Stimulated activated CD8-positive, alpha-beta memory T cell treated with anti-CD3 and anti-CD28 coated beads, Interleukin-2, amount 100 ng/mL, for 48 hours (primary cell): ENCODE measurements at regions not wholly inside any gene's neighbourhood (a gene's known extent, or its start where the extent isn't known, plus 50 kb on each side); places are given as distances from the start of the nearest gene placed in this dataset.
"Not testable (repeated sequence)": the region's sequence is repeated elsewhere in the genome, so short reads cannot be mapped to it uniquely, and the experiment has no call there.

Source experiments
- DNase-seq, 2 donors: peaks; one replicate each; pipeline ENCODE4 v3.0.0-alpha.2; 2020; ENCODE audit warnings: low read depth in 2 of 2

- DNase-seq = no peak
These were observed 1053.7 kb upstream of the SPRY2 start for GRCh38 chr13:81394640-81395039.

DNA sequence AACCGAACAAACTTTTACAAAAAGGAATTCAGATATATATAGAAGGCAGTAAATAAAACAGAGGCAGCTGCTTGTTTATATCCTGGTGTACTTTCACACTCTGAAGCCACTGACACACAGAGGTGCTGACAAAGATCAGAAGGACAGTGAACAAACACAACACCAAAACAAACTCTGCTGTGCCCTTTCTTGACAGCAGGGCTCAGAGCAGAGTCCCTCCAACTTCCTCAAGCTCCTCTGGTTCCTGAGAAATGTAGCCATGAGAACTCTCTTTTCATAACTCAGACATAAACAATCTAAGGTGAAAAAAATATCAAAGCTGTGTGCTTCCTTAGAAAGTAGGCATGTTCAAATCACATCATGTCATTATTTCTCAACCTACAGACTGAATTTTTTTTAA is 1052.8 kb upstream of the SPRY2 start:
- no peak for DNase-seq

DNA sequence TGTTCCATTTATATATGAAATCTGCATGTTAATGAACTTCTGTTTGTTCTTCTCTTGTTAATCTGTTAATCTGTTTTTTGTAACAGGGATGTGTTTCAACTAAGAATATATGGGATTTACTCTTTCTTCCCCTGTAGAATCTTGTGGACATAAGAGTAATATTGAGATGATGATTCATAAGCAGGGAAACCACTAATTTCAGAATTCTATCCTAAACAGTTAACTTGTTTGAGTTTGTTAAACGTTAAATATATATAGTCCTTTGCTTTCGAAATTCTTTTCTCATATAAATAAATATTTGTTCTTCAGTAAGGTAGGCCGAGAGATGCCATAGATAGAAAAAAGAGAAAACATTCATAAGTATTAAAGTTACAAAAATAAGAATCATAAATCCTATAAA is 1052.2 kb upstream of the SPRY2 start:
- DNase-seq = no peak

GRCh38 chr13:81388400-81388799 is 1047.5 kb upstream of the SPRY2 start:
- DNase-seq = no peak

- no peak for DNase-seq
These were observed 1042.5 kb upstream of the SPRY2 start for GRCh38 chr13:81383444-81383843.

DNA sequence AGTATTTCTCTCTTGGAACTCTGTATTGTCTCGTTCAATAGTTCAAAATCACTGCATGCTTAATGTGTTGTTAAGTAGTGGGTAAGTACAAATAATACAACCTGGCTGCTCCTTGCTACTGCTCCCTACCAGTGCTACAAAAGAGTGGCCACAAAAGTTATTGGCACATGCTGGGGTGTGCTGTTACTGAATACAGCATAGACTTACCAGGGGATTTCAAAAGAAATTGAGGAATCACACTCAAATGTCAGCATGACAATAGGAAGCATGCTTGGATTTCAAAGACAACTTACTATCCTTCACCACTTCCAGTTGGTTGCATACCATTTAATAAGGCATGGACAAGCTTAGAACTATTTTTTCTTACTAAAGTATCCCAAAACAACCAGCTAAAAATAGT is 1041.3 kb upstream of the SPRY2 start:
- no peak for DNase-seq

GRCh38 chr13:81381560-81381959 is 1040.6 kb upstream of the SPRY2 start:
- DNase-seq = no peak

GRCh38 chr13:81379183-81379582 is 1038.3 kb upstream of the SPRY2 start:
- DNase-seq = no peak

- no peak for DNase-seq
These were observed 1037.0 kb upstream of the SPRY2 start for GRCh38 chr13:81377921-81378320.

DNA sequence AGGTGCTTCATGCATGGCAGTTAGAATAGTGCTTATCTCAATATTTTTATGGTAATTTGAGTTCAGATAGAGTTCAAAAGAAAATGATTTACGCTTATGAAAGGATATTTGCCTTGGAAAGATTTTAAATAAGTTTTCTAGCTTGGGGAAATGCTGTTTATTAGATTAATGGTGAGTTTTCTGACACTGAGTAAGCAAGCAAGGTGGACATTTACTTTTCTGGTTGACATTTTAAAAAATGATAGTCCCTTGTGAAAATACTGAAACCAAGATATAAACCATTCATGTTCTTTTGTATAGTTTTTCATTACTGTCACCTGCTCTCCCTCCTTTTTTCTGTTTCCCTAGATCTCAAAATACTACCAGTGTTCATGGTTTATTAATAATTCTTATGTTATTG is 1034.8 kb upstream of the SPRY2 start:
- no peak for DNase-seq

- not testable (repeated sequence) for DNase-seq
These were observed 1021.8 kb upstream of the SPRY2 start for GRCh38 chr13:81362711-81363110.

DNA sequence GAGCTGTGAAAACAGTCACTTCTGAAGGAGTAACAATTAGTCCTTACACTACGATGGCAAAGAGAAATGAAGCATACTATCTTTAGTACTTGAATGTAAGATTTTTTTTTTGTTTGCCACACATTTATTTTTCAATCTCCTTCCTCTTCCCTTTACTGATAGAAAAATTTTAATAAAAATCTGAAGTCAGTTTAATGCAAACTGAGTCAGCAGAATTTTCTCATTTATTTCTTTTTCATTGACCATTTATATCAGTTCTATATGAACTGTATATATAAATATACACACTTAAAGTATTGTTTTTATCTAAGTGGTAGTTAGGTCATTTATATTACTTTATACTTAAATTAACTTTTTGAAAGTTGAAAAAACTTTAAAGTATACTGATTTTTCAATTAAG is 1009.1 kb upstream of the SPRY2 start:
- DNase-seq = no peak

DNA sequence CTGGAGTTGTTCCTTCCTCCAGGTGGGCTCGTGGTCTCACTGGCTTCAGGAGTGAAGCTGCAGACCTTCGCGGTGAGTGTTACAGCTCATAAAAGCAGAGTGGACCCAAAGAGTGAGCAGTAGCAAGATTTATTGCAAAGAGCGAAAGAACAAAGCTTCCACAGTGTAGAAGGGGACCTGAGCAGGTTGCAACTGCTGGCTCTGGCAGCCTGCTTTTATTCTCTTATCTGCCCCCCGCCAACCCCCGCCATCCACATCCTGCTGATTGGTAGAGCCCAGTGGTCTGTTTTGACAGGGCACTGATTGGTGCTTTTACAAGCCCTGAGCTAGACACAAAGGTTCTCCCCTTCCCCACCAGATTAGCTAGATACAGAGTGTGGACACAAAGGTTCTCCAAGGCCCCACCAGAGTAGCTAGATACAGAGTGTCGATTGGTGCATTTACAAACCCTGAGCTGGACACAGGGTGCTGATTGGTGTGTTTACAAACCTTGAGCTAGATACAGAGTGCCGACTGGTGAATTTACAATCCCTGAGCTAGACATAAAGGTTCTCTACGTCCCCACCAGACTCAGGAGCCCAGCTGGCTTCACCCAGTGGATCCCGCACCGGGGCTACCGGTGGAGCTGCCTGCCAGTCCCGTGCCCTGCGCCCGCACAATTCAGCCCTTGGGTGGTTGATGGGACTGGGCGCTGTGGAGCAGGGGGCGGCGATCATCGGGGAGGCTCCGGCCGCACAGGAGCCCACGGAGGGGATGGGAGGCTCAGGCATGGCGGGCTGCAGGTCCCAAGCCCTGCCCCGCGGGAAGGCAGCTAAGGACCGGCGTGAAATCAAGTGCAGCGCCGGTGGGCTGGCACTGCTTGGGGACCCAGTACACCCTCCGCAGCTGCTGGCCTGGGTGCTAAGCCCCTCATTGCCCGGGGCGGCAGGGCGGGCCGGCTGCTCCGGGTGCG is 999.5 kb upstream of the SPRY2 start:
- not testable (repeated sequence) for DNase-seq

DNA sequence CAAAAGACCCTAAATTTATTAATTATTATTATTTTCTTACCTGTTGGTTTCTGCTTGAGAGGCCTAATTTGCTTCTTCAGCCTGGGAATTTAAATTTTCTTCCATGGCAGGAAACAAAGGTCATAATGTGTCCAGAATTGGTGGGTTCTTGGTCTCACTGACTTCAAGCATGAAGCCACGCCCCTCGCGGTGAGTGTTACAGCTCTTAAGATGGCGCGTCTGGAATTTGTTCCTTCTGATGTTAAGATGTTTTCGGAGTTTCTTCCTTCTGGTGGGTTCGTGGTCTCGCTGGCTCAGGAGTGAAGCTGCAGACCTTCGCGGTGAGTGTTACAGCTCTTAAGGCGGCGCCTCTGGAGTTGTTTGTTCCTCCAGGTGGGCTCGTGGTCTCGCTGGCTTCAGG is 998.7 kb upstream of the SPRY2 start:
- not testable (repeated sequence) for DNase-seq

GRCh38 chr13:81334481-81334880 is 993.6 kb upstream of the SPRY2 start:
- DNase-seq = no peak

- DNase-seq = no peak
These were observed 986.0 kb upstream of the SPRY2 start for GRCh38 chr13:81326913-81327312.

DNA sequence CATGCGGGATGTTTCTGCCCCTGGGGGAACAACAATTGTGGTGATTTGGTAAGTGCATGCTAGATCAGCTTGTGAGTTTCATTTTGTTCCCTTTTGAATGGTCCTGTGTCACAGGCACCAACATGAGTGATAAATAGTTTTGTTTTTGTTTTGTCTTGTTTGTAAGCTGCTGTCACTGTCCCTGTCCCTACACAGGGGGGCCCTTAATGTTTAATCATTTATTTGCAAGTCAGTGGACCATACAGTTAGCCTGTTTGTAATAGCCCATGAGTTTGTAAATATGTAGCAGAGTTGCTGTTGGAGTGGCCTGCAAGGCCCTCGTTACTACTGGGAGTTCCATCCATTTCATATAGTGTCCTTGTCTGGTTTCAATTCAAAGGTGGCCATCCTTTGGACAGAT is 979.6 kb upstream of the SPRY2 start:
- DNase-seq = no peak

- DNase-seq = no peak
These were observed 978.4 kb upstream of the SPRY2 start for GRCh38 chr13:81319351-81319750.

- DNase-seq = no peak
These were observed 977.5 kb upstream of the SPRY2 start for GRCh38 chr13:81318231-81319019.

DNA sequence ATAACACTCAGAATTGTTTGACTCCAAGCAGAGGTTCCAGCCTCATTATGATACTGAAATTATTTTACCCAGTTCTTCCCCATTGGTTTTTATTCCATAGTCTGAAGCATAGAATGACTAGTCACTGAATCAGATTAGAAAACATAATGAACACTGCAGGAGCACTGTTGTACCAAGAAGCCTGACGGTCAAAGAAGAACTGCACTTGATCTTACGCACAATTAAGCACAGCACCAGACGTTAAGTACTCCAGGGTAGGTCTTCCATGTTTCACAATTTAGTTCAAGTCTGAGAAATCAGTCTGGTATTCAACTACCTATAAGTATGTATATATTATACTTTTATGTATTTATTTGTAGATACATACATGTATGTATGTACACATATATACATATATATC is 973.5 kb upstream of the SPRY2 start:
- DNase-seq = no peak

GRCh38 chr13:81305928-81306327 is 965.0 kb upstream of the SPRY2 start:
- DNase-seq = no peak

- DNase-seq = no peak
These were observed 963.3 kb upstream of the SPRY2 start for GRCh38 chr13:81304121-81304659.

DNA sequence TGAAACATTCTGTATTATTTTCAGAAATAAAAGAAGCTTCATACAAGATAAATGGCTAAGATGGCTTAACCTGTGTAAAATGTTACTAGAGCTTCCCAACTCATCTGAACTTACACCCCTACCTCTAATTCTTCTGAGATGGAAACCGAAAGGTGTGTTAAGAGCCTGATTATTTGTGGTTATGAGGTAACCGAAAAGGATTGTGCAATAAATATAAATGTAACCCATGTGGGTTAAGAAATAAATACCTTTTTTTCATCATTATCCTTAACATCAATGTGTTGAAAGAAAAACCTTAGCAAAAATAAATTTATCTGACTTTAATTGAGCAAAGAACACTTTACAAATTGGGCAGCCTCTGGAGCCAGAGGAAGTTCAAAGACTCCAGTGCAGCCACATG is 961.8 kb upstream of the SPRY2 start:
- DNase-seq = no peak
